K562 (cell line): ENCODE measurements at regions not wholly inside any gene's neighbourhood (a gene's known extent, or its start where the extent isn't known, plus 50 kb on each side); places are given as distances from the start of the nearest gene placed in this dataset.

ENCODE experiments used
- E2F1 ChIP-seq: sonication (generic); formaldehyde crosslinking; IDR thresholded peaks from 2 replicates; pipeline ENCODE4 v1.8.1; 2023; ENCODE audit warnings: mild to moderate bottlenecking, missing genetic modification reagents, moderate library complexity
- HNRNPLL ChIP-seq: fragments of 200-400 bp; formaldehyde crosslinking; IDR thresholded peaks from 2 replicates; pipeline ENCODE4 v1.6.1; 2017; ENCODE audit warnings: low read length, low read depth, mild to moderate bottlenecking; ENCODE audit not compliant: poor library complexity, severe bottlenecking
- KAT7 ChIP-seq: sonication (generic); formaldehyde crosslinking; IDR thresholded peaks from 2 replicates; pipeline ENCODE4 v1.8.0; 2022; ENCODE audit warnings: missing genetic modification reagents, mild to moderate bottlenecking, borderline replicate concordance
- TAF15 ChIP-seq: fragments of 200-400 bp; formaldehyde crosslinking; IDR thresholded peaks from 2 replicates; pipeline ENCODE4 v1.6.1; 2017; ENCODE audit warnings: mild to moderate bottlenecking, low read depth, low read length, moderate library complexity
- TRIM28 ChIP-seq: fragments of 450-650 bp; IDR thresholded peaks from 2 replicates; pipeline ENCODE4 v1.6.1; 2017
- ZNF146 ChIP-seq: IDR thresholded peaks from one replicate; pipeline ENCODE4 v1.6.1; 2018; ENCODE audit warnings: missing compliant biosample characterization; ENCODE audit not compliant: unreplicated experiment
- ZNF24 ChIP-seq: fragments of 450-650 bp; IDR thresholded peaks from 2 replicates; pipeline ENCODE4 v1.6.1; 2016
- TF ChIP-seq, protein P1 (sequence below), 2 experiments: fragments of 450-650 bp; IDR thresholded peaks; 2 replicates each; pipeline ENCODE4 v1.6.1; 2016

GRCh38 chr6:28816339-28816908 lies 107.4 kb downstream of the TRIM27 start (continued):
- TF ChIP-seq KAT7, result 0 out of 2 replicates have a peak, but pooled peaks have one; percentile 33
- no peak for TF ChIP-seq TAF15
- TF ChIP-seq, protein P1, sequence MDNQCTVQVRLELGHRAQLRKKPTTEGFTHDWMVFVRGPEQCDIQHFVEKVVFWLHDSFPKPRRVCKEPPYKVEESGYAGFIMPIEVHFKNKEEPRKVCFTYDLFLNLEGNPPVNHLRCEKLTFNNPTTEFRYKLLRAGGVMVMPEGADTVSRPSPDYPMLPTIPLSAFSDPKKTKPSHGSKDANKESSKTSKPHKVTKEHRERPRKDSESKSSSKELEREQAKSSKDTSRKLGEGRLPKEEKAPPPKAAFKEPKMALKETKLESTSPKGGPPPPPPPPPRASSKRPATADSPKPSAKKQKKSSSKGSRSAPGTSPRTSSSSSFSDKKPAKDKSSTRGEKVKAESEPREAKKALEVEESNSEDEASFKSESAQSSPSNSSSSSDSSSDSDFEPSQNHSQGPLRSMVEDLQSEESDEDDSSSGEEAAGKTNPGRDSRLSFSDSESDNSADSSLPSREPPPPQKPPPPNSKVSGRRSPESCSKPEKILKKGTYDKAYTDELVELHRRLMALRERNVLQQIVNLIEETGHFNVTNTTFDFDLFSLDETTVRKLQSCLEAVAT (IDR thresholded peaks at IDR 0.05), result peak in 1 of 2 experiments; percentile 11; a peak in 1 of 4 replicates
- no peak for TF ChIP-seq ZNF146
- 0 out of 2 replicates have a peak, but pooled peaks have one; percentile 4 for TF ChIP-seq ZNF24
- 0 out of 2 replicates have a peak, but pooled peaks have one; percentile 15 for TF ChIP-seq TRIM28
- TF ChIP-seq E2F1 (CRISPR knock-in tag), result no peak
- TF ChIP-seq HNRNPLL, result peak; percentile 2
